HepG2 (cell line): ENCODE measurements at regions not wholly inside any gene's neighbourhood (a gene's known extent, or its start where the extent isn't known, plus 50 kb on each side); places are given as distances from the start of the nearest gene placed in this dataset.
"Not testable (repeated sequence)": the region's sequence is repeated elsewhere in the genome, so short reads cannot be mapped to it uniquely, and the experiment has no call there.

Source experiments
- ATAC-seq: fragments of 200-7000 bp; cut with Tn5 transposase; 3 replicates; pipeline ENCODE4 v1.9.1; 2020; ENCODE audit warnings: mild to moderate bottlenecking, moderate library complexity
- BruUV-seq: library from RNA; stranded (reverse); fragments of 400-500 nt; replicated peaks from 2 replicates; lab custom pipeline; 2021; lab: Mats Ljungman, UMichigan
- CTCF ChIA-PET: fragments of 300-600 bp; formaldehyde crosslinking; extraction: SDS; loops from one replicate; lab custom pipeline; 2021; ENCODE audit warnings: low total read pairs, inconsistent platforms, low intra/inter-chr PET ratio; lab: Yijun Ruan, JAX
- POLR2A ChIA-PET: fragments of 350-600 bp; sonication (Branson Sonifier 250); formaldehyde crosslinking; loops from one replicate; lab custom pipeline; 2020; ENCODE audit warnings: antibody characterized with exemption, inconsistent platforms; lab: Yijun Ruan, JAX
- DNase-seq: peaks from one replicate; pipeline ENCODE4 v3.0.0-alpha.2; 2015; ENCODE audit warnings: low spot score
- FAIRE-seq: peaks from 3 replicates; lab custom pipeline; 2011; peaks lifted over from hg19 to GRCh38; lab: Jason Lieb, UNC
- H2AFZ ChIP-seq: one replicate; pipeline ENCODE4 v1.6.1; 2011; ENCODE audit warnings: low read length, inconsistent platforms
- H3K27ac ChIP-seq: fragments of 300-600 bp; 3 replicates; pipeline ENCODE4 v1.8.0; 2011; ENCODE audit warnings: mixed run types, mild to moderate bottlenecking, mixed read lengths, low read length, inconsistent platforms; ENCODE audit not compliant: insufficient read depth; ENCODE audit errors: extremely low read length
- H3K27me3 ChIP-seq, 2 experiments: fragments of 200-600 bp in 1 of 2; 2 replicates in 1 of 2; 3 replicates in 1 of 2; pipeline versions ENCODE4 v1.6.0 to v1.8.0; 2011; ENCODE audit warnings: low read length in 2 of 2, mild to moderate bottlenecking in 2 of 2, moderate library complexity in 2 of 2, inconsistent platforms in 1 of 2; ENCODE audit not compliant: insufficient read depth in 2 of 2, control insufficient read depth in 1 of 2
- H3K36me3 ChIP-seq, 2 experiments: fragments of 200-600 bp in 1 of 2; replicated peaks in 1 of 2; 2 replicates in 1 of 2; 3 replicates in 1 of 2; pipeline versions ENCODE4 v1.5.1 to v1.8.0; 2011; ENCODE audit warnings: low read length in 2 of 2, inconsistent platforms in 1 of 2; ENCODE audit not compliant: insufficient read depth in 2 of 2, control insufficient read depth in 1 of 2
- H3K4me1 ChIP-seq: 2 replicates; pipeline ENCODE4 v1.5.1; 2012; ENCODE audit warnings: low read length, inconsistent platforms; ENCODE audit not compliant: insufficient read depth
- H3K4me2 ChIP-seq: 2 replicates; pipeline ENCODE4 v1.6.0; 2011; ENCODE audit warnings: low read depth, low read length, inconsistent platforms
- H3K4me3 ChIP-seq, 3 experiments: fragments of 200-600 bp in 1 of 3; sonication (generic), shearing (Covaris generic) in 1 of 3; replicated peaks in 1 of 3; 2 replicates each; pipeline ENCODE4 v1.5.1; 2011 to 2016; ENCODE audit warnings: low read length in 3 of 3, inconsistent platforms in 2 of 3, low read depth in 2 of 3, mild to moderate bottlenecking in 2 of 3, control low read depth in 1 of 3, mixed read lengths in 1 of 3; ENCODE audit not compliant: insufficient read depth in 1 of 3
- H3K79me2 ChIP-seq: one replicate; pipeline ENCODE4 v1.6.1; 2011; ENCODE audit warnings: low read length, inconsistent platforms; ENCODE audit not compliant: insufficient read depth
- H3K9ac ChIP-seq: 2 replicates; pipeline ENCODE4 v1.6.0; 2011; ENCODE audit warnings: mild to moderate bottlenecking, low read depth, low read length, inconsistent platforms; ENCODE audit not compliant: insufficient read depth
- H3K9me3 ChIP-seq: 2 replicates; pipeline ENCODE4 v1.5.1; 2012; ENCODE audit warnings: mild to moderate bottlenecking, low read length
- H4K20me1 ChIP-seq: 2 replicates; pipeline ENCODE4 v1.6.0; 2011; ENCODE audit warnings: inconsistent platforms, mild to moderate bottlenecking, low read length, moderate library complexity; ENCODE audit not compliant: insufficient read depth
- CHCHD3 ChIP-seq: sonication (generic); formaldehyde crosslinking; IDR thresholded peaks from 2 replicates; pipeline ENCODE4 v1.8.0; 2022; ENCODE audit warnings: mild to moderate bottlenecking, missing genetic modification reagents, moderate library complexity
- ETV6 ChIP-seq: sonication (generic); formaldehyde crosslinking; conservative IDR thresholded peaks from 2 replicates; pipeline ENCODE4 v1.4.0; 2020; ENCODE audit warnings: missing genetic modification reagents
- KDM5A ChIP-seq: fragments of 200-600 bp; sonication (generic); IDR thresholded peaks from 2 replicates; pipeline ENCODE4 v1.7.0; 2018; ENCODE audit warnings: antibody characterized with exemption, mild to moderate bottlenecking, low read length, borderline replicate concordance
- MED13 ChIP-seq: sonication (generic); formaldehyde crosslinking; IDR thresholded peaks from 2 replicates; pipeline ENCODE4 v1.5.0; 2020; ENCODE audit warnings: missing genetic modification reagents
- RNF2 ChIP-seq: fragments of 450-650 bp; conservative IDR thresholded peaks from 2 replicates; pipeline ENCODE4 v1.6.1; 2016; ENCODE audit warnings: low read depth
- RXRB ChIP-seq: IDR thresholded peaks from 2 replicates; pipeline ENCODE4 v1.6.1; 2016; ENCODE audit warnings: borderline replicate concordance, missing genetic modification reagents, missing compliant biosample characterization
- SIN3B ChIP-seq: fragments of 150-350 bp; IDR thresholded peaks from 2 replicates; pipeline ENCODE4 v1.6.1; 2014; ENCODE audit warnings: low read length
- TBL1XR1 ChIP-seq: fragments of 150-350 bp; IDR thresholded peaks from 2 replicates; pipeline ENCODE4 v1.6.1; 2014; ENCODE audit warnings: borderline replicate concordance, low read length; ENCODE audit not compliant: partially characterized antibody
- ZBED4 ChIP-seq: sonication (generic); formaldehyde crosslinking; IDR thresholded peaks from 2 replicates; pipeline ENCODE4 v1.4.0; 2020; ENCODE audit warnings: missing genetic modification reagents, borderline replicate concordance
- ZNF552 ChIP-seq: sonication (generic); formaldehyde crosslinking; IDR thresholded peaks from 2 replicates; pipeline ENCODE4 v1.9.0; 2022; ENCODE audit warnings: missing genetic modification reagents, mild to moderate bottlenecking, borderline replicate concordance
- ZSCAN9 ChIP-seq: IDR thresholded peaks from 2 replicates; pipeline ENCODE4 v1.6.1; 2016; ENCODE audit warnings: borderline replicate concordance
- WGBS: methylation state at CpG from one replicate; pipeline ENCODE4 v1.1.6; 2017; ENCODE audit warnings: low lambda C conversion rate; 5-methylcytosine and 5-hydroxymethylcytosine counted together
- in situ Hi-C: cut with HindIII; loops from 2 replicates; pipeline ENCODE4 v1.10.0; 2017; ENCODE audit warnings: low pct_unique_long_range_greater_than_20kb; ENCODE audit not compliant: extremely low pct_ligation_motif_present
- intact Hi-C: fragments of 100-400 bp; cut with micrococcal nuclease; formaldehyde crosslinking; loops from one replicate; pipeline ENCODE4 v1.10.0; 2022; ENCODE audit not compliant: unreplicated experiment

DNA sequence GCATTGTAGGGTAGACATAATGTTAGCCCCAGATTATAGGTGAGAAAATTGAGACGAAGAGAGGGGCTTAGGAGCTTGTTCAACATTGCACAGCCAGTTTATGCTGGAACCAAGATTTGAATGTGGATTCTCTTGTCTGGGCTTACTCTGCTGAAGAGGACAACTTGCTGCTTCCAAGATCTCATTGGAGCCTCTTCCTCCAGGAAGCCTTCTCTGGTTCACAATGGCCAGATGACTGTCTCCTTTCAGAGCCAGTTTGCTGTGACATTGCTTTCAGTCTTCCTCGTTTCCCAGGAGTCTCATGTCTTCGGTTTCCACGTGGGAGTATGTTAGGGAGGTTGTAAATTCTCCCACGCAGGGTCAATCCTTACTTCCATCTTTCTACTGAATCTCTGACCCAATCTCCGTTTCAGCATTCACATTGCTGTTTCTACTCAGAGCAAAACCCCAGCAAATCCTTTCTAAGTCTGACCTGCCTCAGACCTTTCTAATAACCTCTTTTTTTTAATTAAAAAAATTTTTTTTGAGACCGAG is 62.2 kb upstream of the LHX5 start:
- H3K27me3 ChIP-seq: peaks cover 2 to 19% of the 10 kb centered on the region in 2 experiments; a peak in 3 of 5 replicates
- no peak for DNase-seq
- H3K9ac ChIP-seq: no peak overlapping the region
- ChIA-PET CTCF (no interaction called here), POLR2A (no interaction called here)
- H3K9me3 ChIP-seq: no peaks in the 10 kb centered on the region
- no peak overlapping the region for H3K4me2 ChIP-seq
- H4K20me1 ChIP-seq: no peaks in the 10 kb centered on the region
- no TSS peak for BruUV-seq
- 7% methylated on average over 7 of the region's 7 CpGs for WGBS
- in situ Hi-C loops: no loop called here
- H3K4me1 ChIP-seq: no peaks in the 10 kb centered on the region
- H3K4me3 ChIP-seq: no peak overlapping the region
- no peak for FAIRE-seq
- H3K27ac ChIP-seq: no peak overlapping the region
- H3K79me2 ChIP-seq: no peaks in the 10 kb centered on the region
- H3K36me3 ChIP-seq: no peaks in the 10 kb centered on the region
- no peak overlapping the region for H2AFZ ChIP-seq
- no peak for TF ChIP-seq TBL1XR1
- no peak for TF ChIP-seq ZSCAN9
- no peak for TF ChIP-seq RNF2
- TF ChIP-seq CHCHD3 (CRISPR knock-in tag): no peak
- no peak for TF ChIP-seq RXRB
- no peak for TF ChIP-seq MED13
- no peak for TF ChIP-seq SIN3B
- no peak for ATAC-seq
- intact Hi-C loops: no loop called here

- H3K27ac ChIP-seq: no peak overlapping the region
- CTCF ChIA-PET: no interaction called here
- no TSS peak for BruUV-seq
- H3K4me3 ChIP-seq: no peak overlapping the region
- TF ChIP-seq ZBED4 (CRISPR knock-in tag) (no peak), KDM5A (no peak), ZNF552 (no peak), ETV6 (no peak)
- TF ChIP-seq, all 625 proteins: peak for 0
- no peak overlapping the region for H3K4me2 ChIP-seq
- FAIRE-seq: no peak
- 12% methylated on average over 11 of the region's 13 CpGs for WGBS
- H3K9ac ChIP-seq: no peak overlapping the region
- no peaks in the 10 kb centered on the region for H3K79me2 ChIP-seq
- no peaks in the 10 kb centered on the region for H3K36me3 ChIP-seq
- in situ Hi-C loops (no loop called here), intact Hi-C loops (no loop called here)
- no peaks in the 10 kb centered on the region for H3K4me1 ChIP-seq
- DNase-seq: no peak
- POLR2A ChIA-PET: no interaction called here
- H2AFZ ChIP-seq: no peak overlapping the region
- peaks cover 3 to 19% of the 10 kb centered on the region in 2 experiments; a peak in 3 of 5 replicates for H3K27me3 ChIP-seq
- ATAC-seq: no peak
- H4K20me1 ChIP-seq: no peaks in the 10 kb centered on the region
- no peaks in the 10 kb centered on the region for H3K9me3 ChIP-seq
Measured at GRCh38 chr12:113532292-113532691, 60.6 kb upstream of the LHX5 start.

GRCh38 chr12:113531073-113531472 is 59.4 kb upstream of the LHX5 start:
- BruUV-seq, H3K4me1 ChIP-seq, H3K4me3 ChIP-seq, in situ Hi-C loops, H3K9ac ChIP-seq, H3K79me2 ChIP-seq, FAIRE-seq, intact Hi-C loops, DNase-seq, H3K27ac ChIP-seq, H3K4me2 ChIP-seq, H3K36me3 ChIP-seq, H4K20me1 ChIP-seq, ATAC-seq, POLR2A ChIA-PET, H3K9me3 ChIP-seq, CTCF ChIA-PET, H2AFZ ChIP-seq: not testable (repeated sequence)
- H3K27me3 ChIP-seq: peaks cover 3 to 21% of the 10 kb centered on the region in 2 experiments; a peak in 3 of 5 replicates
- WGBS: 33% methylated on average over 3 of the region's 3 CpGs
